ENCODE measurements at regions not wholly inside any gene's neighbourhood (a gene's known extent, or its start where the extent isn't known, plus 50 kb on each side); places are given as distances from the start of the nearest gene placed in this dataset.

DNA sequence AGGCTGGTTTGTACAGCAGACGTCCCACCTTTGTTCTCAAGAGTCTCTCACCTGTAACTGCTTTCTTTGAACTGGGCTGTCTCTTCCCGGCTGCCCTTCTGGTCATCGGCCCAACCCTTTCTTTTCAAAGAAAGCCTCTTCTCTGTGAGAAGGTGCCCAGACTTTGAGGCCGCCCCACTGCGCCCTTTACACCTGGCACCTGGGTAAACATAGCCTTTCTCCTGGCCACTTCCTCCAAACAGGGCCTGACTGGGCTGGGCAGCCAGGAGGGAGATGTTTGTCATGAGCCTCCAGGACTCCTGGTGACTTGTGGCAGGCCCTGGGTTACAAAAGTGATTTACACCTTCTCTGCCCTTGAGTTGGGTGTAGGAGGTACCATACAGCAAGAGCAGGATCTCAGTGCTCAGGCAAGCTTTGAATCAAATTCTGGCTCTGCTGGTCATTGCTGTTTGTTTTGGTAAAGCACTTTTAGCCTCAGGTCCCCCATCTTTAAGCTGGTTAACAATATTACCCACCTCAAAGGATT is 127.2 kb upstream of the CXCL14 start:
- in situ Hi-C loops (cut with HindIII; ENCODE audit: low sequenced_read_pairs): no loop called here

DNA sequence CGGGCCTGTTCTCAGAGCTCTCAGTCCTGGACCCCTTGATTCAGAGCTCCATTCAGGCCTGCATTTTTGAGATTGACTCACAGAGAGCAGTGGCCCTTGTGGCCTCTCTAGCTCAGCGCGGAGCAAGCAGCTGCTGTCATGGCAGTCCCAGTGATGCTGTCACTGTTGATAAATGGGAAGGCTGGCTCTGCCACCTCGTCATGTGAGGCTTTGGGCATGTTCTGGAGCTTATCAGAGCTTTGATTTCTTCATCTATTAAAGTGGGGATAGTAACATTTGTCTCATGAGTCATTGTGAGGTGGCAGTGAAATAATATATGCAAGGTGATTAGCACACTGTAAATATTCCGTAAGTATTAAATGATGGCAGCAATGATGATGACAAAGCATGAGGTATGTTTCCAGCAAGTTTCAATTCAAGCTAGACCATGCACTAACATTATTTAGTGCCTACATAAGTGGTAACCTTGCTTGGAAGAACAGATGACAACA is 126.4 kb upstream of the CXCL14 start:
- in situ Hi-C loops (cut with HindIII; ENCODE audit: low sequenced_read_pairs): no loop called here

DNA sequence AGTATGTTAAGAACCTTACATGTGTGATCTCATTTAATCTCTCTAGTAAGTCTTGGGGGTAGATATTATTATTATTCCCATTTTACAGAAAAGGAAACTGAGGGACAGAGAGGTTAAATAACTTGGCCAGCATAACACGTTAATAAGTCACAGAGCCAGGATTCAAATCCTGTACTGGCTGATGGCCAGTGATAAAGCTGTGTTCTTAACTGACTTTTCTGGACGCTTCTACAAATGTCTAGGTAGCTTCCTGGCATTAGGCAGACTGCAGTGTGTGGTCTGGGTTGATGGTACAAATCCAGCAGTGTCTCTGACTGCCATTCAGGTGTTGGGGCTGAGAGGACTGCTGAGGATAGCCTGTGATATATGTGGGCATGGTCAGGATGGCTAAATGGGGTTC is 125.8 kb upstream of the CXCL14 start:
- in situ Hi-C loops (cut with HindIII; ENCODE audit: low sequenced_read_pairs): no loop called here

DNA sequence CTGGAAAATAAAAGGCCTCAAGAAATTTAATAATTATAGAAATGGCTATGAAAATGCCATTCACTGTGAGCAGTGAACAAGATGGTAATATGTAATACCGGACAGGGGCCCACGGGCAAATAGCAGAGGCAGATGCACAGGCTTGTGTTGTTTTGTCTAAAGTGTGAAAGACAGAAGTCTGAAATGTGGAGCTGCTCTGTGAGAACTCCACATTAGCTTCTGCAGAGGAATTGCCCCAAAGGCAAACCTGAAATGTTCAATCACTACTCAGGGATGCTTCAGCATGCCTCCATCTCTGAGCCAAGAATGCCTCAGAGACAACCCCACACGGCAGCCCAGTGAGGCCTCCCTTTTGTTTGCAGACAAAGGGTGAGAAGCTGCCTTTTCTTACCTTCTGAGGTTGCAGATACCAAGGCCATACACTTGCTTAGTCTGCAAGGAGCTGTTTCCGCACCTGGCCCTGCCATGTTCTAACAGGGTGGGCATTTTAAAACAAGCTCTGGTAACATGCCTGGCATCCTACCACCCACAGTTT is 124.3 kb upstream of the CXCL14 start:
- in situ Hi-C loops (cut with HindIII; ENCODE audit: low sequenced_read_pairs): no loop called here

DNA sequence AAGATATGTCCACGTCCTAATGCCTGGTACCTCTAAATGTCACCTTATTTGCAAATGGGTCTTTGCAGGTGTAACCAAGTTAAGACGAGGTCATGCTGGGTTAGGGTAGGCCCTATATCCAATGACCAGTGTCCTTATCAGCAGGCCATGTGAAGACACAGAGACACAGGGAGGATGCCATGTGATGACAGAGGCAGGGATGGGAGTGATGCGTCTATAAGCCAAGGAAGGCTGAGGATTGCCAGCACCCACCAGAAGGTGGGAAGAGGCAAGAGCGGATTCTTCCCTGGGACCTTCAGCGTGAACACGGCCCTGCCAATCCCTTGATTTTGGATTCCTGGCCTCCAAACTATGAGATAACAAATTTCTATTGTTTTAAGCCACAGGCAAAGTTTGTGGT is 123.4 kb upstream of the CXCL14 start:
- in situ Hi-C loops (cut with HindIII; ENCODE audit: low sequenced_read_pairs): no loop called here

DNA sequence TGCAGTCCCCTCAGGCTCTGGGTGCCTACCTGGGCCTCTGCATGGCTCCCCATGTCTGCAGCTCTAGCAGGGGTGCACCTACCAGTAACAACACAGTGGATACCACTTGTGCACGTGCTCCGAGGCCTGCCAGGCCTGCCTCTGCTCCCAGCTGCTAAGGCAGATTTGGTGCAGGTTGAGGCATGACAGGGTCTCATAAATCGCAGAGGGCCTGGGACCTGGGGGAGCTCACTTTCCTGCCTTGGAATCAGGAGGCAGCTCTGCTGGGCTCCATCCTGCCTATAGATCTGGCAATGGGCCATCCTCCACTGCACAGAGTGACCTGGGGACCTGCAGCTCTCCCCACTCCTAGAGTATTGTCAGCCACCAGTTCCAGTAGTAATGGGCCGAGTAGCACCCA is 121.9 kb upstream of the CXCL14 start:
- in situ Hi-C loops (cut with HindIII; ENCODE audit: low sequenced_read_pairs): no loop called here

DNA sequence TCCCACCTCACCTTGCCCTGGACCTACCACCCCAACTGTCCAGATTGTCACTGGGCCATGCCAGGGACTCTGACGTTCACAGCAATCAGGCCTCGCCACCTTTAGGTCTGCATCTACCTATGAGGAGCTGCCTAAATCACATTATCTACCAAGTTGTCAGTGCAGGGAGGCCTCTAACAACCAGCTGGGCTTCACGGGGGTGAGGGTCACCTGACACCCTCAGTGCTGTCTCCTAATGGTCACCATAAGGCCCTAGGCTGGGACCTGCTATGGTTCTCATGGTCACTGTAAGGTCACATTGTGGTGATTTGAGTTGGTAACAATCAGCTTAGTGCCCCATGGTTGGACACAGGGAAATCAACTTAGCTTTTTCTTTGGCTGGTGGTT is 119.2 kb upstream of the CXCL14 start:
- in situ Hi-C loops (cut with HindIII; ENCODE audit: low sequenced_read_pairs): no loop called here

DNA sequence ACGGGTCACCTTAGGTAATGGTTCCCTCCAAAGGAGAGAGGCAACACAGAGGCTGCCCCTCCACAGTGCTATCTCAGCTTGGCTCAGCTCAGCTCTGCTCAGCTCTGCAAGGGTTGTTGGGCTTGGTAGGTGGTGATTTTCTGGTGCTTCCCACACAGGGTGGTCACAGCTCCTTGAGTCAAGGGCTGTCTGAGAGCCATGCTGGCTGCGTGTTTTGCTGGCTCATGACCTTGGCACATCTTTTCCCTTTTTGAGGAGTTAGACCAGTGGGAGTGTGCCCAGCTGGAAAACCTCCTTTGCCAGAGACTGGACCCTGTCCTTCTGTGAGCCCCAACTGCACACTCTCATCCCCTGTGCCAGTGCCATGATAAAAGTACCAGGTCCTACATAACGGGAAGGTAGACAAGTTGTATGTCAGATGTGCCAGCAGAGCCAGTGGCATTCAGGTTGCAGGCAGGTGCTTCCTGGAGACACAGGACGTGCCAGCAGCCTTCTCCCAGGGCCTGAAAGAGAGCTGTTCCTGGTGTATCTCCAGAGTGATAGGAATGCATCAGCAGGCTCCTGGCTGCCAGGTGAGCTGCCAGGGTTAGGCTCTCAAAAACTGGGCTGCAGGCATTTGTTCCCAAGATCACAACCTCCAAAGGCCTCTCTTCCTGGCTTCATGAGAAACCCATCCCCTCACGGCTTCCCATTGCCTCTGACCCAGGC is 118.6 kb upstream of the CXCL14 start:
- in situ Hi-C loops (cut with HindIII; ENCODE audit: low sequenced_read_pairs): no loop called here

DNA sequence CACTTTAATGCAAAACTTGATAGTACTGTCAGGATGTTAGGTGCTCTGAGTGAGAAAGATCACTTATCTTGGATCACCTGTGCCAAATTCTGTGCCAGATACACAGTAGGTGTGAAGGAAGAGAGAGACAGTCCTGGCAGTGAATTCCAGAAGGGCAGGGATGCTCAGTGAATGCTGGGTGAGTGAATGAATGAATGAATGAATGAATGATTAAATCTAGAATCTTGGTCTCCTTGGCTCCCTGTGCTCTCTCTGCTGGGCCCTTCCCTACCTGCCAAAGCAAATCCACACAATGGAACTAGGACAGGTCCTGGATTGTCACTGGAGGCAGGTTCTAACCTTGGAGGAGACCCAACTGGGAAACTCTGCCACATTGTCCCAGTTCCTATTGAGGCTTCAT is 117.5 kb upstream of the CXCL14 start:
- in situ Hi-C loops (cut with HindIII; ENCODE audit: low sequenced_read_pairs): no loop called here

DNA sequence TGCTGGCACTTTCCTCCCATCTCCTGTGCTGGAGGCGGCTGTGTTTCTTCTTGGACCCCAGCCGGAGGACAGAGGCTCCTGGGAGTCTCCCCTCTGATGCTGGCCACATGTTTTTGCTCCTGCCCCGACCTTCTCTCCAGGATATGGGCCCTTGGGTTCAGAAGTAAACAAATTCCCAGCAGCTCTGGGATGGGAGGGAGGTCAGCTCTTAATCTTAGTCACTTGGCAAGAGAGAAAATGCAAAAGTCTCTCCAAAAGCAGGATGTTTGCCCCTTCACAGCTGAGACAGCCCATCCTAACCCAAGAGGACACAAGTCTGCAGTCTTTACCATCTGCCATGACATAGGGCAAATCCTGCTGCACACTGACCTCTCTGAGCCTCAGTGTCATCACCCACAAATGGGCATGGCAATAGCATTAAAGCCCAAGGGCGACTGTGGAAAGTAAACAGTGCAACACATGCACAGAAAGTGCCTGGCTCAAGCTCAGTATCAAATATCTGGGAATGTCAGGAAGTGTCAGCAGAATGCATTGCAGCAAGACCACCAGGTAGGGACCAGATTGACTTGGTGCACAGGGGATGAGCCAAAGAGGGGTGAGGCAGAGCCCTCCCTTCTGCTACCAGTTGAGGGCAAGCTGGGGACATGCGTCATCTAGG is 117.0 kb upstream of the CXCL14 start:
- in situ Hi-C loops (cut with HindIII; ENCODE audit: low sequenced_read_pairs): no loop called here

DNA sequence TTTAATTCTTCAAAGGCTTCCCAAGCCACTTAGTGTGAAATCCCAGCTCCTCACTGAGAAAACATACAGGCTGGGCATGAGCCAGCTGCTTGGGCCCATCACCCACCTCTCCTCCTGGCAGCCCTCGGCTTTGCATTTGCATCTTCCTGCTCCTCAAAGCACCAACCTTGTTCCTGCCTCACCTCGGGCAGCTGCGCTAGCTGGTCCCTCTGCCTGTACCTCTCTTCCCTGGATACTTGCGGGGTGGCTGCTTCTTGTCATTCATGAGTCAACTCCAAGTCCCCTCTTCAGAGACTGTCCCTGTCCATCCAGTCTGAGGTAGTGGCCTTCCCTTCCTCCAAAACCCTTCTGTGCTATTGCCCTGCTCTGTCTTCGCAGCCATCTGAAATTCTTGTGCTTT is 116.1 kb upstream of the CXCL14 start:
- in situ Hi-C loops (cut with HindIII; ENCODE audit: low sequenced_read_pairs): no loop called here

DNA sequence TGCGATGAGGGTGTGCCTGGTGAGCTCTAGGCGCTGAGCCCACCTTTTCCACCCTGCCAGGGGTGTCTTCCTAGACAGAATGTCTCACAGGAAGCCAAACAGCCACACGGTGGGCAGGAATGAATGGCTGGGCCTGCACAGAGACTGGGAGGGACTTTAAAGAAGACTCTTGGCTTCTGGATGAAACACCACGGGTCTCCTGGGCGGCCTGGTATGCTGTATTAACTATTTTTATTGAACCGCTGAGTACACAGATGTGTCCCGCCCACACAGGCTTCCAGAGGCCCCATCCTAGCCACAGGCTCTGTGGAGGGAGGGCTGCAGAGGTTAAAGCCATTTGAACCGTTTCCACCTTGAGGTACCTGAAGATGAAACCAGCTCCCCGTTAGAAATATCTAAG is 115.2 kb upstream of the CXCL14 start:
- in situ Hi-C loops (cut with HindIII; ENCODE audit: low sequenced_read_pairs): no loop called here

DNA sequence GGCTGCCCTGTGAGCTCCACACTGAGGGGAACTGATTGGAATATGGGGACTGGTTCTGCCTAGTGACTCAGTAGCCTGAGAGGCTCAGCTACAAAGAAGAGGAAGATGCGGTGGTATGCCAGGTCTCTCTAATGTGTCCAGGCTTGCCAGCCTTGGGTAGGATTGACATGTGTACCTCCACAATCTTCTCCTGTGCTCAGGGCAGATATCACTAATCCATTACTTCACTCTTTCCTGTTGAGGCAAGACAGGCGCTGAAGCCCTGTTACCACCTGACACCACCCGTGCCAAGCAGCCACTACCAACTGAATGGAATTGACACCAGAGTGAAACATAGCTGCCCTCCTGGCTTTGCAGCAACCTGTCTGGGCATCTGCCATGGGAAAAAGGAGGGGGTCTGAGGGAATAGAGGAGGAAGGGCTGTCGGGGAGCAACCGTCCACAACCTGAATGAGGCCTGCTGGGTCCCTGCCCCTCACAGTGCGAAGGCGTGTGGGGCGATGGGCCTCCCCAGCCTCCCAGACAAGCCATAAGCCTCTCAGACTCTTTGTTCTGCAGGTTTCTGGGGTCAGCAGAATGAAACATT is 114.7 kb upstream of the CXCL14 start:
- in situ Hi-C loops (cut with HindIII; ENCODE audit: low sequenced_read_pairs): no loop called here

DNA sequence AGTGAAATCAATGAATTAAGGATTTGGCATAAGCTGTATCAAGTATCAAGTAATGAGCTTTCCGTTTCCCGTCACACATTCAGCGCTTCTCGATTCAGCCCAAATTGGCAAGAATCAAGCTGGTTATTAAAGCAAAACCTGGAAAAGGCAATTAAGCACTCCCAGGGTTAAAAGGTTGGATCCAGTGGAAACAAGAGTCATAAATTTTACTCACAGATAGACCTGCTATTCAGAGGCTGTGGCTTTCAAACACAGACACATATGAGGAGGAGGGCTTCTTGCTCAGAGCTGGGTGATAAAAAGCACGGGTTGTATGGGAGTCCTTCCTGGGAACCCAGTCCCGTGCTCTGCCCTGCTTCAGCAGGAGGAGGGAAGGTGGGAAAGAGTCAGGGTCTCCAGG is 112.3 kb upstream of the CXCL14 start:
- in situ Hi-C loops (cut with HindIII; ENCODE audit: low sequenced_read_pairs): no loop called here

DNA sequence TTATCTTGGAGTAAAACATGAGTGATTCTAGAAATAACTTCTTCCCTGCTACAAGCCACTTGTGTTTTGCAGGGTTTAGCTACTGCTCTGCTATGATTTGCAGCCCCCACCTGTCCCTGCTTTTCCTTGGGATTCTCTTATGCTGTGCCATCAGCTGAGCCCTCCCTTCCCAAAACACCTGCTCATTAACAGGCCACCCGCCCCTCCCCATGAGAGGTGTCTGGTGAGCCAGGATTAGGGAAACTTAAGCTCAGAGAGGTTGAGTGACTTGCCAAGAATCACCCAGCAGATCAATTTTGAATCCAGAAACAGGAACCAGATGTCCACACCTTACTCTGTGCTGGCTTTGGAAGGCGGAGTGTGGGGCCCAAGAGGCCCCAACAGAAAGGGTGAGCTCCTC is 111.7 kb upstream of the CXCL14 start:
- in situ Hi-C loops (cut with HindIII; ENCODE audit: low sequenced_read_pairs): no loop called here

DNA sequence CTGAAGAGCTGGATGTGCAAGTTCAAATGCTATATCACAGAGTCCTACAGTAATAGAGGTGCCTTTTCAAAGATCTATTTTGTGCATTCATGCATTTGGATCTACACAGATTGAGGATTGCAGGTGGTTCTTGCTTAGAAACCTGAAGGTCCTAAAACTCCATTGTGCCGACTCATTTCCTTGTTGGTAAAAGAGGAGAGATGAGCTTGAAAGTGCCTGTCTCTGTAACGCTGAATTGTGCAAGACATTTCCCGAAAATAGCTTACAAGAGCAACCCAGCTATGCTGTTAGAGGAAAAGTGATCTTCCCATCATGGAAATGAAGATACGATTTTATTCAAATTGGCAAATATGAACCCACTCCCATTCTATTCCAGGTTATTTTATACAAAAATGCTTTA is 110.7 kb upstream of the CXCL14 start:
- in situ Hi-C loops (cut with HindIII; ENCODE audit: low sequenced_read_pairs): no loop called here

DNA sequence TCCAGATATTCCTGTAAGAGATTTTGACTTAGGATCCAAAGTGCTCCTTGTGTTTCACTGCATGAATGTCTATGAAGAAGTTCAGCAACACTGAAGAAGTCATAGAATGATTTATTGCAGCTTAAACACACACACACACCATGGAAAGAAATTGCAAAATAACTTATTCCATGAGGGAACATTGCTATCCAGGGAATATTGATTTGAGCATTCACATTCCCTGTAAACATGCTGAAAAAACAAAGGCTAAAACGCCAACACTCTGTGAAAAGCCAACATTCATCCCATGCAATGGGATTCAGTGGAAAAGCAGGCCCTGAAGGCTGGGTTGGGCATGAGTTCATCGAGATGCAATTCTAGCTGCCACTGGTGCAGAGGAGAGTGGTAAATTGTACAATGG is 109.6 kb upstream of the CXCL14 start:
- in situ Hi-C loops (cut with HindIII; ENCODE audit: low sequenced_read_pairs): no loop called here

DNA sequence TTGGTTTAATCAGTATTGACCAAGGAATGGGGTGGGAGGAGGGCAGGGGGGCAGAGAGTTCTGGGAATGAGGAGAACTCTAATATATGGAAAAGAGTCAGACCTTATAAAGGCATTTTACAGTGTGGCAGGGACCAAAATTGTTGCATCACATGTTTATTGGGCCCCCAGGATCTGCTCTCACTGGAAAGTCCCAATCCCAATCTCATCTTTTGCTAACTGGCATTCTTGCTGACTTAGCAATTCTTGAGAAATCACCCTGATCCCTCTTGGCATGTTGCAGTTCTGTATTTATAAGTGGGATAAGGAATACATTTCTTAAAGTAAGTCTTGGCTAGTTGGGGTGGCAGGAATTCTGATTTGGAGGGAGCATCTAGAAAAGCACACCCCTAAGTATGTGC is 104.4 kb upstream of the CXCL14 start:
- in situ Hi-C loops (cut with HindIII; ENCODE audit: low sequenced_read_pairs): no loop called here

DNA sequence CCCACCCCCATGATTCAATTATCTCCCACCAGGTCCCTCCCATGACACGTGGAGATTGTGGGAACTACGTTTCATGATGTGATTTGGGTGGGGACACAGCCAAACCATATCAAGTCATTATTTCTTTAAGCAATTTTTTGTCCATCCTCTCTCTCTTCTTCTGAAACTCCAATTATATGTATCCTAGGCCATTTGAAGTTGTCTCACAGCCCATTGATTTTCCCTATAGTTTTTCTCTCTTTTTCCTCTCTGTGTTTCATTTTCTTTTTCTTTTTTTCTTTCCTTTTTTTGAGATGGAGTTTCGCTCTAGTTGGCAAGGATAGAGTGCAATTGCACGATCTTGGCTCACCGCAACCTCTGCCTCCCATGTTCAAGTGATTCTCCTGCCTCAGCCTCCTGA is 101.9 kb upstream of the CXCL14 start:
- in situ Hi-C loops (cut with HindIII; ENCODE audit: low sequenced_read_pairs): no loop called here

DNA sequence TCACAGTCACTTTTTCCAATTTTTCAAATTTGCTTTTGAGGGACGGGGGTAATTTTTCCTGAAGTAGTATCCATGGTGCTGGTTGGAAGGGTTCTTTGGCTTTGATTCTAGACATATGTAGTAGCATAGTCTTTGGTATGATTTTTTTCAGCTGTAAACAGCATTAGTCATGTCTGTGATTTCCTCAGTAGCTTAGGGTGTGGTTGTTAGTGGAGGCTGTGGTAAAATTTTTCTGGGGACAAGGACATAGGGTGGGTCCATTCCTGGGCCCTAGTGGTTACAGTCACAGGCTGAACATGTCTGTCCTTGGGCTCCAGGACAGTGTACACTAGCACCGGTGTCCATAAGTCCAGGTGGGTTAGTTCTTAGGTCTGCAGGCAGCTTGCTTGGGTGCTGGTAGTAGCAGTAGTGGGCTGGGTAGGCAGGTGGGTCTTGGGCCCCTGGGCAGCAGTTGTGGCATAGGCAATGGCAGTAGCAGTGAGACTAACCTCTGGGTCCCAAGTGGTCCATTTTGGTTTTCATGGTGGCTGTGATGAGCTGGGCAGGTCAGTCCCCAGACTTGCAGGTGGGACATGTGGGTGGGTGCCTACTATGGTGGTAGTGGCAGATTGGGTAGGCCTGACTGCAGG is 100.0 kb upstream of the CXCL14 start:
- in situ Hi-C loops (cut with HindIII; ENCODE audit: low sequenced_read_pairs): no loop called here

DNA sequence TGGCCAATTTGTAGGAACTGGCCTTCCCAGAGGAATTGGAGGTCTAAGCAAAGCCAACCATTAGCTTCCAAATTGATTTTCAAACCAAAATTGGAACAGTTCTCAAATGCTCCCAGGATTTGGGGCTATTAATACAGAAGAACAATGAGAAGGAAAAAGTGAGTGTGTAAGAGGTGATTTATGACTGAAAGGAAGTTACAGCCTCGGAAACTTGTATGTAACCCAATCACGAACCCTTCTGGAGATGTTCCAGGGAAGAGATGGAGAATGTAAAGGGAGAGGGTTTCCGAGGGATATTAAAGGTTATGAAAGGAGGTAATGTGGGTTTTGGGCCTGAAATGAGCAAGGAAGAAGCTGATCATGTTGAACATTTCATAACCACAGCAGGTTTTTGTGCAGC is 93.2 kb upstream of the CXCL14 start:
- in situ Hi-C loops (cut with HindIII; ENCODE audit: low sequenced_read_pairs): no loop called here

All from DLD1 (cell line).